Neural cell (in vitro differentiated cells): ENCODE measurements at regions not wholly inside any gene's neighbourhood (a gene's known extent, or its start where the extent isn't known, plus 50 kb on each side); places are given as distances from the start of the nearest gene placed in this dataset.

Source experiments
- H2AFZ ChIP-seq: fragments of 200-600, 300-800 bp; sonication (generic), shearing (Covaris generic); 2 replicates; pipeline ENCODE4 v1.6.0; 2014; ENCODE audit warnings: low read depth, mild to moderate bottlenecking, antibody characterized with exemption, low read length, moderate library complexity
- H3F3A ChIP-seq: fragments of 200-600 bp; shearing (Covaris generic); 2 replicates; pipeline ENCODE4 v1.6.1; 2016; ENCODE audit warnings: mild to moderate bottlenecking, moderate library complexity, mixed read lengths, antibody characterized with exemption, low read length; ENCODE audit not compliant: insufficient read depth, poor library complexity, severe bottlenecking
- H3K27ac ChIP-seq: fragments of 200-600, 300-800 bp; sonication (generic), shearing (Covaris generic); 2 replicates; pipeline ENCODE4 v1.5.1; 2014; ENCODE audit warnings: mild to moderate bottlenecking, low read length, moderate library complexity
- H3K27me3 ChIP-seq: fragments of 300-800, 200-600 bp; sonication (generic), shearing (Covaris generic); 2 replicates; pipeline ENCODE4 v1.6.0; 2014; ENCODE audit warnings: mild to moderate bottlenecking, low read depth, low read length, moderate library complexity; ENCODE audit not compliant: insufficient read depth
- H3K36me3 ChIP-seq: fragments of 300-800, 200-600 bp; sonication (generic), shearing (Covaris generic); 2 replicates; pipeline ENCODE4 v1.5.1; 2014; ENCODE audit warnings: mild to moderate bottlenecking, antibody characterized with exemption, low read length, moderate library complexity; ENCODE audit not compliant: insufficient read depth
- H3K4me2 ChIP-seq: fragments of 300-800, 200-600 bp; sonication (generic), shearing (Covaris generic); 2 replicates; pipeline ENCODE4 v1.6.0; 2014; ENCODE audit warnings: mild to moderate bottlenecking, low read length
- H3K4me3 ChIP-seq: fragments of 300-800, 200-600 bp; sonication (generic), shearing (Covaris generic); 2 replicates; pipeline ENCODE4 v1.5.1; 2014; ENCODE audit warnings: mild to moderate bottlenecking, low read length, moderate library complexity
- H3K79me2 ChIP-seq: fragments of 200-600 bp; shearing (Covaris generic); replicated peaks from 2 replicates; pipeline ENCODE4 v1.6.0; 2014; ENCODE audit warnings: mild to moderate bottlenecking, low read length, moderate library complexity; ENCODE audit not compliant: insufficient read depth
- H3K9ac ChIP-seq: fragments of 300-800, 200-600 bp; sonication (generic), shearing (Covaris generic); 2 replicates; pipeline ENCODE4 v1.6.1; 2016; ENCODE audit warnings: mild to moderate bottlenecking, low read length, mixed read lengths
- H3K9me2 ChIP-seq: fragments of 200-600 bp; shearing (Covaris generic); 2 replicates; pipeline ENCODE4 v1.6.1; 2016; ENCODE audit warnings: mild to moderate bottlenecking, low read length, mixed read lengths; ENCODE audit not compliant: insufficient read depth
- H3K9me3 ChIP-seq: fragments of 200-600, 300-800 bp; sonication (generic), shearing (Covaris generic); 2 replicates; pipeline ENCODE4 v1.6.1; 2016; ENCODE audit warnings: mild to moderate bottlenecking, mixed run types, low read length, moderate library complexity, mixed read lengths
- H4K20me1 ChIP-seq: fragments of 200-600 bp; shearing (Covaris generic); 2 replicates; pipeline ENCODE4 v1.6.1; 2016; ENCODE audit warnings: mild to moderate bottlenecking, mixed run types; ENCODE audit not compliant: insufficient read depth
- EP300 ChIP-seq: fragments of 450-650 bp; conservative IDR thresholded peaks from 2 replicates; pipeline ENCODE4 v1.6.1; 2014; ENCODE audit warnings: antibody characterized with exemption, mild to moderate bottlenecking, moderate library complexity; ENCODE audit not compliant: poor library complexity, severe bottlenecking
- EZH2 ChIP-seq: fragments of 200-600, 300-800 bp; shearing (Covaris generic), sonication (generic); IDR thresholded peaks from 2 replicates; pipeline ENCODE4 v1.6.1; 2014; ENCODE audit warnings: antibody characterized with exemption, low read length, borderline replicate concordance, mild to moderate bottlenecking; ENCODE audit not compliant: insufficient read depth, poor library complexity, severe bottlenecking
- MXI1 ChIP-seq: fragments of 450-650 bp; conservative IDR thresholded peaks from 2 replicates; pipeline ENCODE4 v1.6.1; 2014; ENCODE audit warnings: antibody characterized with exemption, mild to moderate bottlenecking; ENCODE audit not compliant: poor library complexity, severe bottlenecking
- POLR2AphosphoS5 ChIP-seq: IDR thresholded peaks from 2 replicates; pipeline ENCODE4 v1.6.1; 2012
- RAD21 ChIP-seq: fragments of 450-650 bp; conservative IDR thresholded peaks from 2 replicates; pipeline ENCODE4 v1.6.1; 2014; ENCODE audit warnings: antibody characterized with exemption, mild to moderate bottlenecking, moderate library complexity
- REST ChIP-seq: IDR thresholded peaks from 2 replicates; pipeline ENCODE4 v1.6.1; 2012; ENCODE audit warnings: borderline replicate concordance
- SMC3 ChIP-seq: fragments of 450-650 bp; conservative IDR thresholded peaks from 2 replicates; pipeline ENCODE4 v1.6.1; 2014; ENCODE audit warnings: antibody characterized with exemption, mild to moderate bottlenecking, moderate library complexity; ENCODE audit not compliant: poor library complexity
- TAF1 ChIP-seq: IDR thresholded peaks from 2 replicates; pipeline ENCODE4 v1.6.1; 2012; ENCODE audit warnings: low read depth
- TF ChIP-seq, protein P1 (sequence below): fragments of 450-650 bp; IDR thresholded peaks from 2 replicates; pipeline ENCODE4 v1.5.1; 2014; ENCODE audit warnings: antibody characterized with exemption, mild to moderate bottlenecking, moderate library complexity; ENCODE audit not compliant: poor library complexity, severe bottlenecking

- TF ChIP-seq, protein P1, sequence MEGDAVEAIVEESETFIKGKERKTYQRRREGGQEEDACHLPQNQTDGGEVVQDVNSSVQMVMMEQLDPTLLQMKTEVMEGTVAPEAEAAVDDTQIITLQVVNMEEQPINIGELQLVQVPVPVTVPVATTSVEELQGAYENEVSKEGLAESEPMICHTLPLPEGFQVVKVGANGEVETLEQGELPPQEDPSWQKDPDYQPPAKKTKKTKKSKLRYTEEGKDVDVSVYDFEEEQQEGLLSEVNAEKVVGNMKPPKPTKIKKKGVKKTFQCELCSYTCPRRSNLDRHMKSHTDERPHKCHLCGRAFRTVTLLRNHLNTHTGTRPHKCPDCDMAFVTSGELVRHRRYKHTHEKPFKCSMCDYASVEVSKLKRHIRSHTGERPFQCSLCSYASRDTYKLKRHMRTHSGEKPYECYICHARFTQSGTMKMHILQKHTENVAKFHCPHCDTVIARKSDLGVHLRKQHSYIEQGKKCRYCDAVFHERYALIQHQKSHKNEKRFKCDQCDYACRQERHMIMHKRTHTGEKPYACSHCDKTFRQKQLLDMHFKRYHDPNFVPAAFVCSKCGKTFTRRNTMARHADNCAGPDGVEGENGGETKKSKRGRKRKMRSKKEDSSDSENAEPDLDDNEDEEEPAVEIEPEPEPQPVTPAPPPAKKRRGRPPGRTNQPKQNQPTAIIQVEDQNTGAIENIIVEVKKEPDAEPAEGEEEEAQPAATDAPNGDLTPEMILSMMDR: no peak
- TF ChIP-seq POLR2AphosphoS5 (no peak), EP300 (no peak), SMC3 (no peak), REST (no peak), RAD21 (no peak), EZH2 (no peak), MXI1 (no peak), TAF1 (no peak)
- Histone ChIP-seq H3K9me3 (no peaks in the 10 kb centered on the region), H3K4me2 (no peak overlapping the region), H3K27ac (no peak overlapping the region), H3K36me3 (no peaks in the 10 kb centered on the region), H2AFZ (no peak overlapping the region), H4K20me1 (no peaks in the 10 kb centered on the region), H3K4me3 (no peak overlapping the region), H3K79me2 (no peaks in the 10 kb centered on the region), H3K9ac (no peak overlapping the region), H3K9me2 (no peaks in the 10 kb centered on the region), H3F3A (no peaks in the 10 kb centered on the region), H3K27me3 (no peaks in the 10 kb centered on the region)
Measured at GRCh38 chr6:50471041-50471440, 242.3 kb upstream of the TFAP2D start.

DNA sequence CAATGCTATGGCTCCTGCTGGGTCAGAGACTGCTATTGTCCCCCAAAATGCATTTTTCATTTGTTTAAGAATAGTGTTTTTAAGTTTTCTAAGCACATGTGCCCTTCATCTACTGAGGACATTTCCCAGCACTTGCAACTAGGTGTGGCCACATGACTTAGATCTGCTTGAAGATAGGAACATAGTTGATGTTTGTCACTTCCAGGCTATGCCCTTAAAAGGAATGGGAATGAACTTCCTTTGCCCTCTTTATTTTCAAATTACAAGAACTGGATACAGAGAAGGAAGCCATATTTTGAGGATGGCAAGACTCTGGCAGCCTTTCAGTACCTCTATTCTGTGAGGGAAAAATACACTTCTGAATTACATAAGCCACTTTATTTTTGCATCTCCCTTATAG, 203.0 kb upstream of the TFAP2D start:
- Histone ChIP-seq H3K4me2 (no peak overlapping the region), H3K27me3 (no peaks in the 10 kb centered on the region), H3F3A (no peaks in the 10 kb centered on the region), H3K27ac (no peak overlapping the region), H3K9me2 (no peaks in the 10 kb centered on the region), H3K36me3 (no peaks in the 10 kb centered on the region), H3K79me2 (no peaks in the 10 kb centered on the region), H3K9ac (no peak overlapping the region), H3K4me3 (no peak overlapping the region), H4K20me1 (no peaks in the 10 kb centered on the region), H3K9me3 (no peaks in the 10 kb centered on the region), H2AFZ (no peak overlapping the region)
- no peak for TF ChIP-seq RAD21
- TF ChIP-seq EZH2: no peak
- no peak for TF ChIP-seq EP300
- TF ChIP-seq SMC3: no peak
- TF ChIP-seq TAF1: no peak
- TF ChIP-seq POLR2AphosphoS5: no peak
- TF ChIP-seq, protein P1: no peak
- no peak for TF ChIP-seq REST
- no peak for TF ChIP-seq MXI1
